ENCODE measurements at regions not wholly inside any gene's neighbourhood (a gene's known extent, or its start where the extent isn't known, plus 50 kb on each side); places are given as distances from the start of the nearest gene placed in this dataset.

- DNase-seq, result no peak
Observed at GRCh38 chr3:66693461-66694031, 192.7 kb upstream of the LRIG1 start.

GRCh38 chr3:66702126-66702525 is 201.3 kb upstream of the LRIG1 start:
- no peak for DNase-seq

GRCh38 chr3:66703501-66703900 is 202.7 kb upstream of the LRIG1 start:
- DNase-seq, result peak; percentile 7

- DNase-seq, result no peak
Observed at GRCh38 chr3:66705076-66705475, 204.3 kb upstream of the LRIG1 start.

GRCh38 chr3:66706890-66707289 is 206.1 kb upstream of the LRIG1 start:
- no peak for DNase-seq

GRCh38 chr3:66709532-66709931 is 208.7 kb upstream of the LRIG1 start:
- DNase-seq, result no peak

- no peak for DNase-seq
Observed at GRCh38 chr3:66712210-66712609, 211.4 kb upstream of the LRIG1 start.

GRCh38 chr3:66713921-66714320 is 213.1 kb upstream of the LRIG1 start:
- DNase-seq, result no peak

GRCh38 chr3:66715806-66716205 is 215.0 kb upstream of the LRIG1 start:
- no peak for DNase-seq

GRCh38 chr3:66717806-66718205 is 217.0 kb upstream of the LRIG1 start:
- no peak for DNase-seq

GRCh38 chr3:66719796-66720356 is 219.1 kb upstream of the LRIG1 start:
- no peak for DNase-seq

GRCh38 chr3:66720508-66720907 is 219.7 kb upstream of the LRIG1 start:
- DNase-seq, result no peak

- DNase-seq, result no peak
Observed at GRCh38 chr3:66722675-66723074, 221.9 kb upstream of the LRIG1 start.

- no peak for DNase-seq
Observed at GRCh38 chr3:66723231-66723630, 222.4 kb upstream of the LRIG1 start.

- DNase-seq, result no peak
Observed at GRCh38 chr3:66729687-66730393, 229.0 kb upstream of the LRIG1 start.

- DNase-seq, result no peak
Observed at GRCh38 chr3:66738625-66739365, 238.0 kb upstream of the LRIG1 start.

GRCh38 chr3:66740260-66740659 is 239.4 kb upstream of the LRIG1 start:
- no peak for DNase-seq

GRCh38 chr3:66744521-66744920 is 243.7 kb upstream of the LRIG1 start:
- DNase-seq, result no peak

- DNase-seq, result no peak
Observed at GRCh38 chr3:66744986-66745385, 244.2 kb upstream of the LRIG1 start.

- DNase-seq, result no peak
Observed at GRCh38 chr3:66747261-66747660, 246.4 kb upstream of the LRIG1 start.

GRCh38 chr3:66747696-66748095 is 246.9 kb upstream of the LRIG1 start:
- DNase-seq, result no peak

- DNase-seq, result no peak
Observed at GRCh38 chr3:66748175-66748876, 247.5 kb upstream of the LRIG1 start.

GRCh38 chr3:66751842-66752241 is 246.3 kb upstream of the KBTBD8 start:
- no peak for DNase-seq

Measured in GF-D8 (cell line).